ENCODE measurements at regions not wholly inside any gene's neighbourhood (a gene's known extent, or its start where the extent isn't known, plus 50 kb on each side); places are given as distances from the start of the nearest gene placed in this dataset.

GRCh38 chr7:32244806-32245345 lies 174.7 kb upstream of the PDE1C start:
- DNase-seq (no peak), ATAC-seq (ENCODE audit: poor library complexity) (no peak)
- POLR2A ChIA-PET = no interaction called here
- intact Hi-C loops (cut with DNase I, micrococcal nuclease) = no loop called here
- H3K4me1 ChIP-seq (ENCODE audit: insufficient read depth, low read length) = no peaks in the 10 kb centered on the region
- H3K4me3 Mint-ChIP-seq = no peak overlapping the region
- CTCF ChIA-PET = no interaction called here
- H3K27me3 Mint-ChIP-seq = no peaks in the 10 kb centered on the region
- no peaks in the 10 kb centered on the region for H3K27me3 ChIP-seq (ENCODE audit: control insufficient read depth in 1 of 2, insufficient read depth in 2 of 2, low read length in 2 of 2)
- TF ChIP-seq CTCF (IDR thresholded peaks at IDR 0.05) = no peak
- no peaks in the 10 kb centered on the region for H3K36me3 ChIP-seq (ENCODE audit: insufficient read depth, low read length)
- no peaks in the 10 kb centered on the region for H3K36me3 Mint-ChIP-seq (ENCODE audit: low read depth)
- no peaks in the 10 kb centered on the region for H3K4me1 Mint-ChIP-seq (ENCODE audit: low read depth)
- no peaks in the 10 kb centered on the region for H3K9me3 ChIP-seq (ENCODE audit: control insufficient read depth in 1 of 2, insufficient read depth in 1 of 2, low read length in 2 of 2)
- H3K27ac Mint-ChIP-seq = no peak overlapping the region
- no peaks in the 10 kb centered on the region for H3K9me3 Mint-ChIP-seq
- no peak overlapping the region for H3K4me3 ChIP-seq (ENCODE audit: low read length)
- H3K27ac ChIP-seq (ENCODE audit: low read depth in 1 of 2, low read length in 2 of 2) = no peak overlapping the region

GRCh38 chr7:32243687-32244290 lies 173.6 kb upstream of the PDE1C start:
- no peaks in the 10 kb centered on the region for H3K9me3 ChIP-seq (ENCODE audit: control insufficient read depth in 1 of 2, insufficient read depth in 1 of 2, low read length in 2 of 2)
- Mint-ChIP-seq H3K36me3 (ENCODE audit: low read depth) (no peaks in the 10 kb centered on the region), H3K4me3 (no peak overlapping the region), H3K9me3 (no peaks in the 10 kb centered on the region), H3K4me1 (ENCODE audit: low read depth) (no peaks in the 10 kb centered on the region), H3K27me3 (no peaks in the 10 kb centered on the region), H3K27ac (no peak overlapping the region)
- ChIA-PET CTCF (no interaction called here), POLR2A (no interaction called here)
- ATAC-seq (ENCODE audit: poor library complexity) = no peak
- no peaks in the 10 kb centered on the region for H3K4me1 ChIP-seq (ENCODE audit: insufficient read depth, low read length)
- H3K27me3 ChIP-seq (ENCODE audit: control insufficient read depth in 1 of 2, insufficient read depth in 2 of 2, low read length in 2 of 2) = no peaks in the 10 kb centered on the region
- H3K36me3 ChIP-seq (ENCODE audit: insufficient read depth, low read length) = no peaks in the 10 kb centered on the region
- no peak for DNase-seq
- H3K4me3 ChIP-seq (ENCODE audit: low read length) = no peak overlapping the region
- TF ChIP-seq CTCF (IDR thresholded peaks at IDR 0.05) = no peak
- no peak overlapping the region for H3K27ac ChIP-seq (ENCODE audit: low read depth in 1 of 2, low read length in 2 of 2)
- intact Hi-C loops (cut with DNase I, micrococcal nuclease) = no loop called here

- DNase-seq (no peak), ATAC-seq (ENCODE audit: poor library complexity) (no peak)
- H3K4me3 ChIP-seq (ENCODE audit: low read length) = no peak overlapping the region
- intact Hi-C loops (cut with DNase I, micrococcal nuclease) = no loop called here
- CTCF ChIA-PET = no interaction called here
- Mint-ChIP-seq H3K4me1 (ENCODE audit: low read depth) (no peaks in the 10 kb centered on the region), H3K9me3 (no peaks in the 10 kb centered on the region), H3K27me3 (no peaks in the 10 kb centered on the region), H3K36me3 (ENCODE audit: low read depth) (no peaks in the 10 kb centered on the region), H3K4me3 (no peak overlapping the region), H3K27ac (no peak overlapping the region)
- no peaks in the 10 kb centered on the region for H3K9me3 ChIP-seq (ENCODE audit: control insufficient read depth in 1 of 2, insufficient read depth in 1 of 2, low read length in 2 of 2)
- TF ChIP-seq CTCF (IDR thresholded peaks at IDR 0.05) = no peak
- no peak overlapping the region for H3K27ac ChIP-seq (ENCODE audit: low read depth in 1 of 2, low read length in 2 of 2)
- POLR2A ChIA-PET = no interaction called here
- no peaks in the 10 kb centered on the region for H3K27me3 ChIP-seq (ENCODE audit: control insufficient read depth in 1 of 2, insufficient read depth in 2 of 2, low read length in 2 of 2)
- H3K36me3 ChIP-seq (ENCODE audit: insufficient read depth, low read length) = no peaks in the 10 kb centered on the region
- no peaks in the 10 kb centered on the region for H3K4me1 ChIP-seq (ENCODE audit: insufficient read depth, low read length)
These were observed 172.2 kb upstream of the PDE1C start for GRCh38 chr7:32242436-32242835.
